WERI-Rb-1 (cell line): ENCODE measurements at regions not wholly inside any gene's neighbourhood (a gene's known extent, or its start where the extent isn't known, plus 50 kb on each side); places are given as distances from the start of the nearest gene placed in this dataset.

ENCODE experiments used
- DNase-seq: peaks from one replicate; pipeline ENCODE4 v3.0.0-alpha.2; 2020
- H3K27ac ChIP-seq: fragments of 250-450 bp; sonication (Bioruptor Pico); 2 replicates; pipeline ENCODE4 v1.5.1; 2020; ENCODE audit warnings: mild to moderate bottlenecking, moderate library complexity
- H3K27me3 ChIP-seq: fragments of 250-450 bp; sonication (Bioruptor Pico); 2 replicates; pipeline ENCODE4 v1.5.1; 2021; ENCODE audit warnings: mild to moderate bottlenecking, low read depth, moderate library complexity; ENCODE audit not compliant: insufficient read depth, severe bottlenecking
- H3K36me3 ChIP-seq: fragments of 250-450 bp; sonication (Bioruptor Pico); 2 replicates; pipeline ENCODE4 v1.5.1; 2020; ENCODE audit warnings: mild to moderate bottlenecking, moderate library complexity
- H3K4me3 ChIP-seq: 2 replicates; pipeline ENCODE4 v1.5.1; 2011; ENCODE audit warnings: low read depth, mild to moderate bottlenecking, control low read depth, low read length
- H3K9me3 ChIP-seq: fragments of 250-450 bp; sonication (Bioruptor Pico); 2 replicates; pipeline ENCODE4 v1.5.1; 2021; ENCODE audit warnings: mild to moderate bottlenecking, moderate library complexity; ENCODE audit not compliant: severe bottlenecking
- CTCF ChIP-seq: IDR thresholded peaks from 2 replicates; pipeline ENCODE4 v1.5.1; 2011; ENCODE audit warnings: low read depth, mild to moderate bottlenecking, control low read depth, inconsistent platforms, low read length

GRCh38 chr5:167639273-167639672 is 652.2 kb upstream of the WWC1 start:
- Histone ChIP-seq H3K36me3 (no peaks in the 10 kb centered on the region), H3K9me3 (no peaks in the 10 kb centered on the region), H3K27me3 (no peaks in the 10 kb centered on the region), H3K4me3 (no peak overlapping the region), H3K27ac (no peak overlapping the region)
- no peak for DNase-seq
- no peak for TF ChIP-seq CTCF

- Histone ChIP-seq H3K9me3 (no peaks in the 10 kb centered on the region), H3K4me3 (no peak overlapping the region), H3K27ac (no peak overlapping the region), H3K27me3 (no peaks in the 10 kb centered on the region), H3K36me3 (no peaks in the 10 kb centered on the region)
- DNase-seq: no peak
- no peak for TF ChIP-seq CTCF
Measured at GRCh38 chr5:167639766-167640165, 651.7 kb upstream of the WWC1 start.

- H3K27me3 ChIP-seq: no peaks in the 10 kb centered on the region
- no peaks in the 10 kb centered on the region for H3K36me3 ChIP-seq
- no peak overlapping the region for H3K4me3 ChIP-seq
- no peak for DNase-seq
- no peak for TF ChIP-seq CTCF
- H3K9me3 ChIP-seq: no peaks in the 10 kb centered on the region
- H3K27ac ChIP-seq: no peak overlapping the region
Measured at GRCh38 chr5:167642181-167642580, 649.3 kb upstream of the WWC1 start.

- H3K36me3 ChIP-seq: no peaks in the 10 kb centered on the region
- H3K4me3 ChIP-seq: no peak overlapping the region
- H3K9me3 ChIP-seq: no peaks in the 10 kb centered on the region
- H3K27ac ChIP-seq: no peak overlapping the region
- no peak for TF ChIP-seq CTCF
- H3K27me3 ChIP-seq: no peaks in the 10 kb centered on the region
- no peak for DNase-seq
Measured at GRCh38 chr5:167642779-167643517, 648.5 kb upstream of the WWC1 start.

- no peak for DNase-seq
- H3K27me3 ChIP-seq: no peaks in the 10 kb centered on the region
- H3K4me3 ChIP-seq: no peak overlapping the region
- TF ChIP-seq CTCF: no peak
- no peak overlapping the region for H3K27ac ChIP-seq
- H3K36me3 ChIP-seq: no peaks in the 10 kb centered on the region
- no peaks in the 10 kb centered on the region for H3K9me3 ChIP-seq
Measured at GRCh38 chr5:167643631-167644280, 647.7 kb upstream of the WWC1 start.

GRCh38 chr5:167644619-167645018 is 646.8 kb upstream of the WWC1 start:
- H3K27ac ChIP-seq: no peak overlapping the region
- H3K4me3 ChIP-seq: no peak overlapping the region
- no peak for TF ChIP-seq CTCF
- no peaks in the 10 kb centered on the region for H3K27me3 ChIP-seq
- H3K36me3 ChIP-seq: no peaks in the 10 kb centered on the region
- no peaks in the 10 kb centered on the region for H3K9me3 ChIP-seq
- DNase-seq: no peak
